A549 (cell line): ENCODE measurements at regions not wholly inside any gene's neighbourhood (a gene's known extent, or its start where the extent isn't known, plus 50 kb on each side); places are given as distances from the start of the nearest gene placed in this dataset.

Experiments
- BHLHE40 ChIP-seq: IDR thresholded peaks from 2 replicates; pipeline ENCODE4 v1.6.1; 2012; ENCODE audit warnings: low read depth, low read length, inconsistent platforms
- CHD2 ChIP-seq: fragments of 150-350 bp; IDR thresholded peaks from 2 replicates; pipeline ENCODE4 v1.6.1; 2014; ENCODE audit warnings: low read length; ENCODE audit not compliant: partially characterized antibody
- CTCF ChIP-seq: fragments of >200 bp; sonication (Bioruptor Twin); formaldehyde crosslinking; IDR thresholded peaks from 3 replicates; pipeline ENCODE4 v1.5.1; 2016
- EP300 ChIP-seq, 2 experiments: fragments of >200 bp; sonication (Bioruptor Twin); formaldehyde crosslinking; IDR thresholded peaks; 2 replicates in 1 of 2; 3 replicates in 1 of 2; pipeline ENCODE4 v1.6.1; 2016 to 2017
- GATA3 ChIP-seq: IDR thresholded peaks from 2 replicates; pipeline ENCODE4 v1.6.1; 2012; ENCODE audit warnings: borderline replicate concordance
- HEYL ChIP-seq: fragments of 250-450 bp; sonication (Bioruptor Pico); IDR thresholded peaks from 2 replicates; pipeline ENCODE4 v1.8.0; 2021; ENCODE audit warnings: mild to moderate bottlenecking, moderate library complexity
- JUN ChIP-seq, 2 experiments: fragments of >200 bp; sonication (Bioruptor Twin); formaldehyde crosslinking; IDR thresholded peaks; 2 replicates in 1 of 2; 3 replicates in 1 of 2; pipeline ENCODE4 v1.6.1; 2016 to 2017
- JUNB ChIP-seq: fragments of >200 bp; sonication (Bioruptor Twin); formaldehyde crosslinking; IDR thresholded peaks from 2 replicates; pipeline ENCODE4 v1.6.1; 2016
- POLR2A ChIP-seq: IDR thresholded peaks from 2 replicates; pipeline ENCODE4 v1.6.1; 2012; ENCODE audit warnings: mild to moderate bottlenecking, low read length
- RCOR1 ChIP-seq: fragments of 150-350 bp; IDR thresholded peaks from 2 replicates; pipeline ENCODE4 v1.6.1; 2014; ENCODE audit warnings: antibody characterized with exemption, low read length, low read depth
- SMC3 ChIP-seq: fragments of >200 bp; sonication (Bioruptor Twin); formaldehyde crosslinking; IDR thresholded peaks from 3 replicates; pipeline ENCODE4 v1.6.1; 2018; ENCODE audit warnings: inconsistent platforms

- TF ChIP-seq POLR2A (no peak), SMC3 (no peak), JUN (IDR thresholded peaks at IDR 0.05) (no peak), CTCF (no peak), BHLHE40 (no peak), EP300 (IDR thresholded peaks at IDR 0.05) (no peak), RCOR1 (no peak), JUNB (no peak), HEYL (CRISPR knock-in tag) (no peak), GATA3 (no peak), CHD2 (no peak)
Observed at GRCh38 chr12:86658303-86658702, 402.1 kb upstream of the MGAT4C start.
